ENCODE measurements at regions not wholly inside any gene's neighbourhood (a gene's known extent, or its start where the extent isn't known, plus 50 kb on each side); places are given as distances from the start of the nearest gene placed in this dataset.

- TF ChIP-seq FOXA1 (IDR thresholded peaks at IDR 0.05), result no peak
- TF ChIP-seq YY1 (IDR thresholded peaks at IDR 0.05), result no peak
- no peak for TF ChIP-seq CTCF (IDR thresholded peaks at IDR 0.05; ENCODE audit: low read depth, low read length, missing input control)
- TF ChIP-seq MAX (IDR thresholded peaks at IDR 0.05), result no peak
- TF ChIP-seq SP1 (IDR thresholded peaks at IDR 0.05), result no peak
- no peak for TF ChIP-seq GABPA (IDR thresholded peaks at IDR 0.05 in 1 of 2, conservative IDR thresholded peaks at IDR 0.05 in 1 of 2)
- TF ChIP-seq RAD21 (IDR thresholded peaks at IDR 0.05), result no peak
These were observed 130.8 kb downstream of the FOXL1 start for GRCh38 chr16:86709103-86709502.

All from liver (tissue), 3 donors.